ENCODE measurements at regions not wholly inside any gene's neighbourhood (a gene's known extent, or its start where the extent isn't known, plus 50 kb on each side); places are given as distances from the start of the nearest gene placed in this dataset.

DNA sequence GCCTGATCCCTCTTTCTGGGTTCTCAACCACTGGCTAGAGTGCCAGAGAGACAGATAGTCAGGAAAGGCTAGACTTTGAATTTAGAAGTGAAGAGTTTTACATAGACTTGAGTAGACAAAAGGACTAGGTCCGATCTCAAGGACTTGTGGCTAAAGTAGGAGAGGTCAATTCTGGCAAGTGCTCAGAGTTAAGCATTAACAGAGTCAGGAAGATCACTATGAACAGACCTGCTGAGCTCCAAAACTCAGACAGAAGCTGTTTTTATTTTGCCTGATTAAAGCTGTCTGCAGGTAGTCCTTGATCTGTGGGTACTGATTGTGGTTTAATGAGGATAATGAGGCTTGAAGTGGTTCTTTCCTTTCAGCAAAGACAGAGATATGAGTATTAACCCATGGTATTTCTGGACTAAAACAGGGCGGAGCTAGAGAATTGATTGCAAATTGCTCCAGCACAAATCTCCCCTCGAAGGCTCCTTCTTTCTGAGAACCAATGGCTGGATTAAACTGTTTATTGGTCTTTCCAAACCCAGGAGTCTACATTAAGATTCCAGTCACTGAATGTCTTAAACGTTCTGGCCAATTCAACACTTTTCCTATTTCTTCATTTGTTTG is 423.2 kb downstream of the IPMK start:
- no peak overlapping the region for H2AFZ ChIP-seq (ENCODE audit: low read length)
- H3K79me2 ChIP-seq (ENCODE audit: insufficient read depth, low read depth, low read length), result no peaks in the 10 kb centered on the region
- intact Hi-C loops (cut with micrococcal nuclease; ENCODE audit: unreplicated experiment), result no loop called here
- no peak overlapping the region for H3K4me2 ChIP-seq (ENCODE audit: low read length)
- H4K20me1 ChIP-seq (ENCODE audit: insufficient read depth, low read length), result no peaks in the 10 kb centered on the region
- BruUV-seq (replicated peaks), result no TSS peak
- TF ChIP-seq EZH2phosphoT487 (IDR thresholded peaks at IDR 0.05; ENCODE audit: borderline replicate concordance, low read depth, low read length) (no peak), CTCF (conservative IDR thresholded peaks at IDR 0.05; ENCODE audit: low read length) (no peak)
- no peaks in the 10 kb centered on the region for H3K4me1 ChIP-seq (ENCODE audit: insufficient read depth, low read length, poor library complexity, severe bottlenecking)
- no peak overlapping the region for H3K4me3 ChIP-seq (ENCODE audit: low read depth, low read length, poor library complexity, severe bottlenecking)
- CTCF ChIA-PET (ENCODE audit: unreplicated experiment), result no interaction called here
- H3K9me3 ChIP-seq (ENCODE audit: low read length), result no peaks in the 10 kb centered on the region
- no peaks in the 10 kb centered on the region for H3K36me3 ChIP-seq (ENCODE audit: insufficient read depth, low read length)
- H3K27ac ChIP-seq (ENCODE audit: low read depth, low read length, poor library complexity, severe bottlenecking), result no peak overlapping the region
- POLR2A ChIA-PET, result no interaction called here
- H3K9me2 ChIP-seq (ENCODE audit: insufficient read depth, low read length), result no peaks in the 10 kb centered on the region
- DNase-seq (ENCODE audit: low spot score), result no peak

- no peak overlapping the region for H3K4me3 ChIP-seq (ENCODE audit: low read depth, low read length, poor library complexity, severe bottlenecking)
- intact Hi-C loops (cut with micrococcal nuclease; ENCODE audit: unreplicated experiment), result no loop called here
- no peaks in the 10 kb centered on the region for H3K4me1 ChIP-seq (ENCODE audit: insufficient read depth, low read length, poor library complexity, severe bottlenecking)
- no peak for DNase-seq (ENCODE audit: low spot score)
- TF ChIP-seq CTCF (conservative IDR thresholded peaks at IDR 0.05; ENCODE audit: low read length) (no peak), EZH2phosphoT487 (IDR thresholded peaks at IDR 0.05; ENCODE audit: borderline replicate concordance, low read depth, low read length) (no peak)
- H3K79me2 ChIP-seq (ENCODE audit: insufficient read depth, low read depth, low read length), result no peaks in the 10 kb centered on the region
- ChIA-PET POLR2A (interaction anchor here (0.5 kb wide), 1 partner anchor 160 kb away, joined by 3 read pairs; no protein-coding TSS in a partner anchor), CTCF (ENCODE audit: unreplicated experiment) (no interaction called here)
- H4K20me1 ChIP-seq (ENCODE audit: insufficient read depth, low read length), result no peaks in the 10 kb centered on the region
- no peaks in the 10 kb centered on the region for H3K36me3 ChIP-seq (ENCODE audit: insufficient read depth, low read length)
- no peak overlapping the region for H2AFZ ChIP-seq (ENCODE audit: low read length)
- H3K9me3 ChIP-seq (ENCODE audit: low read length), result no peaks in the 10 kb centered on the region
- no TSS peak for BruUV-seq (replicated peaks)
- H3K27ac ChIP-seq (ENCODE audit: low read depth, low read length, poor library complexity, severe bottlenecking), result no peak overlapping the region
- no peaks in the 10 kb centered on the region for H3K9me2 ChIP-seq (ENCODE audit: insufficient read depth, low read length)
- H3K4me2 ChIP-seq (ENCODE audit: low read length), result no peak overlapping the region
These were observed 436.7 kb downstream of the IPMK start for GRCh38 chr10:57830877-57831560.

GRCh38 chr10:57825015-57825414 is 442.7 kb downstream of the IPMK start:
- Histone ChIP-seq H3K9me2 (ENCODE audit: insufficient read depth, low read length) (no peaks in the 10 kb centered on the region), H3K9me3 (ENCODE audit: low read length) (no peaks in the 10 kb centered on the region), H3K4me3 (ENCODE audit: low read depth, low read length, poor library complexity, severe bottlenecking) (no peak overlapping the region), H3K36me3 (ENCODE audit: insufficient read depth, low read length) (no peaks in the 10 kb centered on the region), H3K4me2 (ENCODE audit: low read length) (no peak overlapping the region), H4K20me1 (ENCODE audit: insufficient read depth, low read length) (no peaks in the 10 kb centered on the region), H3K79me2 (ENCODE audit: insufficient read depth, low read depth, low read length) (no peaks in the 10 kb centered on the region), H3K4me1 (ENCODE audit: insufficient read depth, low read length, poor library complexity, severe bottlenecking) (no peaks in the 10 kb centered on the region), H3K27ac (ENCODE audit: low read depth, low read length, poor library complexity, severe bottlenecking) (no peak overlapping the region), H2AFZ (ENCODE audit: low read length) (no peak overlapping the region)
- CTCF ChIA-PET (ENCODE audit: unreplicated experiment), result no interaction called here
- DNase-seq (ENCODE audit: low spot score), result no peak
- POLR2A ChIA-PET, result no interaction called here
- intact Hi-C loops (cut with micrococcal nuclease; ENCODE audit: unreplicated experiment), result no loop called here
- TF ChIP-seq CTCF (conservative IDR thresholded peaks at IDR 0.05; ENCODE audit: low read length), result no peak
- no peak for TF ChIP-seq EZH2phosphoT487 (IDR thresholded peaks at IDR 0.05; ENCODE audit: borderline replicate concordance, low read depth, low read length)
- no TSS peak for BruUV-seq (replicated peaks)
